Activated CD8-positive, alpha-beta memory T cell treated with anti-CD3 and anti-CD28 coated beads for 24 hours (primary cell): ENCODE measurements at regions not wholly inside any gene's neighbourhood (a gene's known extent, or its start where the extent isn't known, plus 50 kb on each side); places are given as distances from the start of the nearest gene placed in this dataset.
"Not testable (repeated sequence)": the region's sequence is repeated elsewhere in the genome, so short reads cannot be mapped to it uniquely, and the experiment has no call there.

ENCODE experiments used
- DNase-seq: peaks from one replicate; pipeline ENCODE4 v3.0.0-alpha.2; 2020

DNA sequence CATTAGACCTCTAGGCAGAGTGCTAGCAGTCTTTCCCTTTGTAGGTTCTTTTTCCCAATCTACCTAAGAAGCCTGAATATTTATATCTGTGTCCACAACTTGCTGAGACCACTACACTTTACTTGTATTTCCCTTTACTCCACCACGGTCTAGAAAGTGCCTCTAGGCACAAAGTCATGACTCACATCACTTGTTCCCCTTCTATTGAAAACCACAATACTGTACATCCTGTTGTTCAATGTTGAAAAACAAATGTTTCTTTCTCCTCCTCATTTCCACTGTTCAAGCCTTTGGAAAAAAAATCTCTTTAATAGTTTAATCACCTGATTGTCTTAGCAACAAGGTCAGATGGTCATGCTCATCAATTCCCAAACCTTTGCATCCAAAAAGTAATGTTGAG is 326.7 kb downstream of the GUCY2F start:
- no peak for DNase-seq

DNA sequence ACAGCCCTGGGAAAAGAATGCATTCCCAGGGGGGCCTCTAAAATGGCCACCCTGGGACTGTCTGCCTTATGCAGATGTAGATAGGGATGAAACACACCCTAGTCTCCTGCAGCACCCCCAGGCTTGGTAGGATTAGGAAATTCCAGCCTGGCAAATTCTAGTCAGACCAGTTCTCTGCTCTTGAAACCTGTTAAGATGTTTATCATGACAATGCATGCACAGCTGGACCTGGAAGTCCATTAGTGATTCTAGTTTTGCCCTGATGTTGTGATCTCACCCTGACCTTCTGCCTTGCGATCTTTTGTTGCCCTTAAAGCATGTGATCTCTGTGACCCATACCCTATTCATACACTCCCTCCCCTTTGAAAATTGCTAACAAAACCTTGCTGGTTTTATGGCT is 337.7 kb downstream of the GUCY2F start:
- not testable (repeated sequence) for DNase-seq

DNA sequence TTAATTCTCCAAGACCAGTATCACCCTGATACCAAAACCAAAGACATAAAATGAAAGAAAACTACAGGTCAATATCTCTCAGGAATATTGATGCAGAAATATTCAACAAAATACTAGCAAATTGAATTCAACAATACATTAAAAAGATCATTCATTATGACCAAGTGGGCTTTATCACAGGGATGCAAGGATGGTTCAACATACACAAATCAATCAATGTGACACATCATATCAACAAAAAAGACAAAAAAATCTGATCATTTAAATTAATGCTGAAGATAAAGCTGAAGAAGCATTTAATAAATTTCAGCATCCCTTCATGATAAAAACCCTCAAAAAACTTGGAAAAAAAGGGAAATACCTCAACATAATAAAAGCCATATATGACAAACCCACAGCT is 341.4 kb downstream of the GUCY2F start:
- no peak for DNase-seq

DNA sequence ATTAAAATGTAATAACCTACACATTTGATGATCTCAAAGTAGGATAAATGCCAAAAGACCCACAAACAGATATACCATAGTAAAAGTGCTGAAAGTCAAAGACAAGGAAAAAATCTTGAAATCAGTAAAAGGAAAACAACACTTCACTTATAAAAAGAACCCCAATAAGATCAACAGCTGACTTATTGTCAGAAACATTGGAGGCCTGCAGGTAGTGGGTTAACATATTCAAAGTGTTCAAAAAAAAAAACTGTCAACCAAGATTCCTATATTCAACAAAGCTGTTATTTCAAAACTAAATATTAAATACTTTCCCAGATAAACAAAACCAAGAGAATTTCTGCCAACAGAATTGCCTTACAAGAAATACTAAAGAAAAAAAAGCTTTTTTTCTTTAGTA is 347.1 kb downstream of the GUCY2F start:
- DNase-seq, result no peak

DNA sequence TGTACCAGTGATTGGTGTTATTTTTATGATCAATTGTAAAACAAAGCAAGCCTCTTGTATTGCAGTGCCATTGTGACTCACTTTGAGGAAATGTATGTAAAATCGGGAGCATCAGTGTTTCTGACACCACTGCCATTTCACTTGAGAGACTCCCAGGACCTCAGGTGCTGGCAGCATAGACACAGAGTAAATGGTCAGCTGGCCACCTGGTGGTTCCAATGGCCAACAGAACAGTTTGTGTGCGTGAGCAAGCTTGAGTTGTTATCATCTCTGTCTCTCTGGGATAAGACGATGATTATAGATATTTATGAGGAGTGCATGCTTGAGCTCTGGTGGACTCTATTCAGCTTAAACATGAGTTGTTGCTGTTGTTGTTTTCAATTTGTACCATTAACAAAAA is 356.6 kb downstream of the GUCY2F start:
- no peak for DNase-seq

DNA sequence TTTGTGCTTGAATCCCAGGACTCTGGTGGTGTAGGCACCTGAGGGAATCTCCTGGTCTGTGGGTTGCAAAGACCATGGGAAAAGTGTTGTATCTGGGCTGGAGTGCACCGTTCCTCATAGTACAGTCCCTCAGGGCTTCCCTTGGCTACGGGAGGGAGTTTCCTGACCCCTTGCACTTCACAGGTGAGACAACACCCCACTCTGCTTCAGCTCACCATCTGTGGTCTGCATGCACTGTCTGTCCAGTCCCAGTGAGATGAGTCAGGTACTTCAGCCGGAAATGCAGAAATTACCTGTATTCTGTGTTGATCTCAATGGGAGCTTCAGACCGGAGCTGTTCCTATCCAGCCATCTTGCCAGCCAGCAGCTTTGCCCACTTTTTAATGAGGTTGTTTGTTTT is 353.0 kb upstream of the IRS4 start:
- no peak for DNase-seq

DNA sequence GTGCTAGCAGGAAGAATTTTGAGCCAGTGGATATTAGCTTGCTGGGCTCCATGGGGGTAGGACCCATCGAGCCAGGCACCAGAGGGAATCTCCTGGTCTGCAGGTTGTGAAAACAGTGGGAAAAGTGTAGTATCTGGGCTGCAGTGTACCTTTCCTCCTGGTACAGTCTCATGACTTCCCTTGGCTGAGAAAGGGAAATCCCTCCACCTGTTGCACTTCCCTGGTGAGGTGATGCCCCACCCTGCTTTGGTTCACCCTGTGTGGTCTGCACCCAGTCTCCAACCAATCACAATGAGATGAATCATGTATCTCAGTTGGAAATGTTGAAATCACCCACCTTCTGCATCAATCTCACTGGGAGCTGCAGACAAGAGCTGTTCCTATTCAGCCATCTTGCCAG is 341.4 kb upstream of the IRS4 start:
- DNase-seq, result no peak

DNA sequence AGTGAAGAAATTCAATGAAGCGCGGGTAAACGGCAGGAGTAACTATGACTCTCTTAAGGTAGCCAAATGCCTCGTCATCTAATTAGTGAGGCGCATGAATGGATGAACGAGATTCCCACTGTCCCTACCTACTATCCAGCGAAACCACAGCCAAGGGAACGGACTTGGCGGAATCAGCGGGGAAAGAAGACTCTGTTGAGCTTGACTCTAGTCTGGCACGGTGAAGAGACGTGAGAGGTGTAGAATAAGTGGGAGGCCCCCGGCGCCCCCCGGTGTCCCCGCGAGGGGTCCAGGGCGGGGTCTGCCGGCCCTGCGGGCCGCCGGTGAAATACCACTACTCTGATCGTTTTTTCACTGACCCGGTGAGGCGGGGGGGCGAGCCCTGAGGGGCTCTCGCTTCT is 317.8 kb upstream of the IRS4 start:
- DNase-seq, result peak; percentile 58

DNA sequence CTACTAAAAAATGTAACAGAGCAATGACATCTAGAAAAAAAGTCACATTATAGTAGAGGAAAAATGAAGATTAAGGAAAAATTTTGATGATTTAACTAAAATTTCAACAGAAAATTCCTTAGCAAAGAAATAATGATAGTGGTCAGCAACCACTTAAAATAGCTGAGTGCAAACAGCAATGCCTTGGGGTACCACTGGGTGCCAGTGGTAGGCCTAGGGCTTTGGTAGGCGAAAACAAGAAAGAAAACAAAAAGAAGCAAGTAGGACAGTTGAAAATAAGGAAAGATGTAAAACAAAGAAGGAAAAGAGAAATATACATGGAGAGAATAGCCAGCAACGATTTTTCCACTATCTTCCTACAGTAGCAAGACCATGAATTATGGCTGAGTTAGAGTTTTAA is 313.5 kb upstream of the IRS4 start:
- DNase-seq, result no peak

DNA sequence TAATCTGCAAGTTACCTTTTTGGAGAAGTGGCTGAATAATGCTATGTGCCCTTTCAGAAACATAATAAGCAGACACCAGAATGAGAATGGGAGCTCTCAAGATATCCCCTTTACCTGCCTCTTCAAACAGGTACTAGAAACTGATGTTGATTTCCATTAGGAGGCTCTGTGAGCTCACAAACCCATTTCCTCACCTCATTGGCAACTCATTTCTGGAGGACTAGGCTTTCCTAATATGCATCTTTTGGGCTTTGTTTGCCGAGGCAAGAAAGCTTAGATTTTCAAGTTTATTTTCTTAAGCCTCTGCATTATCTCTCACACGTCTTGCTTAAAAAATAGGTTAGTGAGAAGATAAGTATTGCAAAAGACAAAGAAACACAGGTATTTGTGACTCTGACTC is 313.1 kb upstream of the IRS4 start:
- no peak for DNase-seq

DNA sequence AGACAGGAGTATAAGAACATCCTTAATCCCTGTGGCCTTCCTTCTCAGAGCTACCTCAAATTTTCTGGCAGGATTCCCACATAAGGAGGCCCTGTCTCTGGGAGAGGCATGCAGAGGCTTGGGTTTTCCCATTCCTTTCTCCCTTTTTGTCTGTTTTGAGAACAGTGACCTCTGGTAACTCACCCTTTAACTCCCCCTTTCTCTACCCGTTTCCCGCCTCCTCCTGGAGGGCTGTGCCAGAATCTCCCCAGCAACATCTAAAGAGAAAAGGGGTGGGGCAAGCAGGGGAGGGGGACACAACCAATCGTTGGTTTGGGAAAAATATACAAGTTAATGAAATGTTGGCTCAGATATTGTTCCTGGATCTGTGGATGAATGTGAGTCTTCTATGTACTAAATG is 303.7 kb upstream of the IRS4 start:
- DNase-seq, result no peak

DNA sequence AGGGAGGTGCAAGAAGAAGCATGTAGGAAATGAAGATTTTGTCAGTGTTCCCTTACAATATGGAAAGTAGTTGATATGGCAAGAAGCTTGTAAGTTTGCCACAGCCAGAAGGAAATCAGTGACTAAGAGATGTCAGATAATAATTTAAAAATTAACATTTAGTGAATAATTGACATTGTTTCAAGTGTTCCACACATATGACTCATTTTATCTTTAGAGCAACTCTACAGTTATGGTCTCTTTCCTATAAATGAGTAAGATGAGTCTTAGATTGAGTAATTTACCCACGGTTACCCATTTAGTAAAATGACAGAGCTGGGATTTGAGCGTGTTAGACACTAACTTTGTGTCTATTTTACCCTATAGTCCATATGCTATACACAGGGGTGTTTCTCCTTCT is 300.3 kb upstream of the IRS4 start:
- DNase-seq, result no peak

DNA sequence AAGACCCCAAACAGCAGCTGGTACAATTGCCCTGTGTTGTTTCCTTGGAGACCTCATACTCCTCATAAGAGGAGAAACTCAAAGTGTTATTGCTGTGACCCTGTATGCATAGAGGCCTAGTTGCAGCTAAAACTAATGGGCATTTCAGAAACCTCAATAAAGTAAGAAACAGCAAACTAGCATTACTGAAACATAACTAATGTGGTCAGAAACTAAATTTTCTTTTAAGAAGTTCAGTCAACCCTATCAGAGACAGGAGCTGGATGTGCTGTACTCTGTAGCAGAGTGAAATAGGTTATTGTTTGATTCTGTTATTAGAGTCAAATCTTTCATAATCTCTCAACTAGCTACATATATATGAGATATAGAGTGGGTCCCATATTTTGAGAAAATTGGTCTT is 257.5 kb upstream of the IRS4 start:
- DNase-seq, result no peak

DNA sequence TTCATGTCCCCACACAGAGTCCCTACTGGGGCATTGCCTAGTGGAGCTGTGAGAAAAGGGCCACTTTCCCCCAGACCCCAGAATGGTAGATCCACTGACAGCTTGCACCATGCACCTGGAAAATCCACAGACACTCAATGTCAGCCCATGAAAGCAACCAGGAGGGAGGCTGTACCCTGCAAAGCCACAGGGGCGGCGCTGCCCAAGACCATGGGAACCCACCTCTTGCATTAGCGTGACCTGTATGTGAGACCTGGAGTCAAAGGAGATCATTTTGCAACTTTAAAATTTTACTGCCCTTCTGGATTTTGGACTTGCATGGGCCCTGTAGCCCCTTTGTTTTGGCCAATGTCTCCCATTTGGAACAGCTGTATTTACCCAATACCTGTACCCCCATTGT is 236.5 kb upstream of the IRS4 start:
- DNase-seq, result not testable (repeated sequence)

DNA sequence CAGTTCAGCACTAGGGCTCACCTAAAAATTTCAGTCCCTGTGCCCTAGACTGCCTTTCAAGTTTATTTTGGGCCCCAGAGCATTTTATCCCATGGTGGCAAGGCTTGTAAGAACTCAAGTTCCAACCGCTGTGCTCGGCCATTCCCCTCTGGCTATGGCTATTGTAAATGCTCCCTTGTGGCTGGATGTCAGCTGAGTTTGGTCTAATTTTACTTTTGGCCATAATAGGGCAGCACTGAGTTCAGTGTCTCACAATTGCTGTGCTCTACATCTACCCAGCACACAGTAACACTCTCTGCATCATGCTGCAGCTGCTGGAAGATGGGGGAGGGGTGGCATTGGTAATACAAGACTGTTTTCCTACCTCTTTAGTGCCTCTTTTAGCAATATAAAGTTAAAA is 210.8 kb upstream of the IRS4 start:
- DNase-seq, result no peak

DNA sequence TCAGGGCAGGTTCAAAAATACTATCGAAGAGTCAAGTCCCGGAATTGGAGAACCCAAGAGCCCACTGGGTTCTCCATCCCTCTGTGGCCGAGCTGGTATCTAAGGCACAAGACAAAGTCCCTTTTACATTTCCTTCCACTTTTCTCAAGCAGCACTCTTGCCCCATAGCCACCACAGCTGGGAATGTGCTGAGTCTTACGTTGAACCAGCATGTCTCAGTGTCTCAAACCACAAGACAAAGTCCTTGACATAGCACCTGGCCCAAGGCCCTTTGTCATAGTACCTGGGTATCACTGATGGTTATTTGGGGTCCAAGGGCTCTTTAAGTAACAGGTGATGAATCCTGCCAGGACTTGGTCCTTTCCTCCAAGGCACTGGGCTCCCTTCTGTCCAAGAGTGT is 210.2 kb upstream of the IRS4 start:
- DNase-seq, result no peak

DNA sequence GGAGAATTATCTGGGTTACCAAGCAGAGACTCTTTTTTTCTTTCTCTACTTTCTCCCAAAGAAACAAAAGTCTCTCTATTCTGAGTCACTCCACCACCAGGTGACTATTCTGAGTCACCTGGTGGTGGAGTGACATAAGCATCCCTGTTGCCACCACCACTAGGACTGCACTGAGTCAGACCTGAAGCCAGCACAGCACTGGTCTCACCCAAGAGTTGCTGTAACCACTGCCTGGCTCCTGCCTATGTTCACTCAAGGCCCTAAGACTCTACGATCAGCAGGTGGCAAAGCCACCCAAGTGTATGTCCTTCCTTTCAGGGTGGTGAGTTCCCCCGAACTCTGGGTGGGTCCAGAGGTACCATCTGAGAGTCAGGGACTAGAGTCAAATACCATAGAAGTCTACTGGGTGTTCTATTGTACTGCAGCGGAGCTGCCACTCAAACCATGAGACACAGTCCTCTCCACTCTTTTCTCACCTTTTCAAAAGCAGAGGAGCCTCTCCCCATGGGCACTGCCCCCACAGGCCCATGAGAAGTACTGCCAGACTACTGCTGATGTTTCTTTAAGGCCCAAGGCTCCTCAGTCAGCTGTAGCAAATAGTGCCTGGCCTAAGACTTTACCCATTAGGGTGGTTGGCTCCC is 209.6 kb upstream of the IRS4 start:
- DNase-seq, result no peak

DNA sequence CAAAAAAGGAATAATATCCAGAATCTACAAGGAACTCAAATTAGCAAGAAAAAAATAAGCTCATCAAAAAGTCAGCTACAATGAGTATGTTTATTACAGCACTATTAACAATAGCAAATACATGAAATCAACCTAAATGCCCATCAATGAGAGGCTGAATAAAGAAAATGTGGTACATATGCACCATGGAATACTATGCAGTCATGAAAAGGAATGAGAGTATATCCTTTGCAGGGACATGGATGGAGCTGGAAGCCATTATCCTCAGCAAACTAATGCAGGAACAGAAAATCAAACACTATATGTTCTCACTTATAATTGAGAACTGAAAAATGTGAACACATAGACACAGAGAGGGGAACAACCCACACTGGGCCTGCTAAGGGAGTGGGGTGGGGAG is 178.4 kb upstream of the IRS4 start:
- DNase-seq, result no peak

DNA sequence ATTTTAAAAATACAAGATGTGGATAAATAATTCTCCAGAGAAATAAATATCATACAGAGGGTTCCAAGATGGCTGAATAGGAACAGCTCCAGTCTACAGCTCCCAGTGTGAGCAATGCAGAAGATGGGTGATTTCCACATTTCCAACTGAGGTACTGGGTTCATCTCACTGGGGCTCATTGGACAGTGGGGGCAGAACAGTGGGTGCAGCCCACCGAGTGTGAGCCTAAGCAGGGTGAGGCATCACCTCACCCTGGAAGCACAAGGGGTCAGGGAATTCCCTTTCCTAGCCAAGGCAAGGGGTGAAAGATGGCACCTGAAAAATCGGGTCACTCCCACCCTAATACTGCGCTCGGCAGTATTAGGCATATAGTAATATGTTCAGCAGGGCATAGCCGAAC is 167.5 kb upstream of the IRS4 start:
- not testable (repeated sequence) for DNase-seq

DNA sequence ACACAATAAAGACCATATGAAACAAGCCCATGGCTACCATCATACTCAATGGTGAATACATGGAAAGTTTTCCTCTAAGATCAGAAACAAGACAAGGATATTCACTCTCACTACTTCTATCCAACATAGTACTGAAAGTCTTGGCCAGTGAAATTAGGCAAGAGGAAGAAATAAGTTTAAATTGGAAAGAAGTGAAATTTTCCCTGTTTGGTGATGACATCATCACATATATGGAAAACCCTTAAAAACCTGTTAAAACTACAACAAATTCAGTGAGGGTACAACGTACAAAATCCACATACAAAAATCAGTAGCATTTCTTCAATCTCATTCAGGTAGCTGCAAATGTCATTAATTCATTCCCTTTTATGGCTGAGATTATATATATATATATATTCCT is 164.0 kb upstream of the IRS4 start:
- no peak for DNase-seq

DNA sequence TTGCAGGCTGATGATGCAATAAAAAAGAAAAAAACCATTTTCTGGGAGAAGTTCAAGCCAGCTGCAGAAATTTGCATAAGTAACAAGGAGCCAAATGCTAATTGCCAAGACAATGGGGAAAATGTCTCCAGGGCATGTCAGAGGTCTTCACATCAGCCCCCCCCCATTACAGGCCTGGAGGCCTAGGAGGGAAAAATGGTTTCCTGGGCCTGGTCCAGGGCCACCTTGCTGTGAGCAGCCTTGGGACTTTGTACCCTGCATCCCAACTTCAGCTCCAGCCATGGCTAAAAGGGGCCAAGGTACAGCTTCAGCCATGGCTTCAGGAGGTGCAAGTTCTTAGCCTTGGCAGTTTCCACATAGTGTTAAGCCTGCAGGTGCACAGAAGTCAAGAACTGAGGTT is 160.0 kb upstream of the IRS4 start:
- DNase-seq, result not testable (repeated sequence)

DNA sequence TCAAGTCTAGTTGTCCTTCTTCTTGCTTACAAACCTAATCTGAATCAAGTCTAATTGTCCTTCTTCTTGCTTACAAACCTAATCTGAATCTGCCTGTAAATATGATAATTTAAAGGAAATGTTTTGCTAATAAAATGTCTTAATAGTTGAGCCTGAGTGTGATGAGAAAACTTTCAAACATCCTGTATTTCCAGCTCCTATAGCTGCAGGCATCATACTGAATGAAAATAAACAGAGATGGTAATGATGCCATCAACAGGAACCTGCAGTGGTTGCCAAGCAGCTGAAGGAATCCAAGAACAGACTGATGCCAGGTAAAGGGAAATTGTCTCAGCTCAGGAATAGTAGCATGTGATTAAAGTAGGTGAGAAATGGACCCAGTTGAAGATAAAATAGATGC is 156.1 kb upstream of the IRS4 start:
- DNase-seq, result no peak

DNA sequence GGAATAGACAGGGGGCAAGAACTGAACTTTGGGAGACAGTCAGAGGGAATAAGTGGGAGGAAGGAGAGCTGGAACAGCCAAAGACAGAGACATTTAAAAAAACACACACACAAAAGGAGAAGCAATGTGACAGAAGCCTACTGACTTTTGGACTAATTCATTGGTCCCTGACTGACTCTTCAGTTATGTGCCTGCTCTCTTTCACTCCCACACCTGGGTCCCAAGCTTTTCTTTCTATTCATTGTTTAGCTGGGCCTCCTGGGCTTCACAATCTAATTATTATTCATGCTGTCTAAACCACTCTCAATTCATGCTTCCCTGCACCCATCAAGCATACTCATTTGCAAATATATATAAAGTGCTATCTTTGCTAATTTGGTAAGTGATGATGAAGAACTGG is 139.2 kb upstream of the IRS4 start:
- no peak for DNase-seq

DNA sequence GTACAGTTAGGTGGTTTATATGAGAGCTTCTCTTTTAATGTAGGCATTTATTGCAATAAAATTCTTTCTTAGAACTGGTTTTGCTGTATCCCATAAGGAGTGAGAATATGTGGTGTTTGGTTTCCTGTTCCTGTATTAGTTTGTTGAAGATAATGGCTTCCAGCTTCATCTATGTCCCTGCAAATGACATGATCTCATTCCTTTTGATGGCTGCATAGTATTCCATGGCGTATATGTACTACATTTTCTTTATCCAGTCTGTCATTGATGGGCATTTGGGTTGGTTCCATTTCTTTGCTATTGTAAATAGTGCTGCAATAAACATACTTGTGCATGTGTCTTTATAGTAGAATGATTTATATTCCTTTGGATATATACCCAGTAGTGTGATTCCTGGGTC is 106.7 kb upstream of the IRS4 start:
- DNase-seq, result not testable (repeated sequence)

DNA sequence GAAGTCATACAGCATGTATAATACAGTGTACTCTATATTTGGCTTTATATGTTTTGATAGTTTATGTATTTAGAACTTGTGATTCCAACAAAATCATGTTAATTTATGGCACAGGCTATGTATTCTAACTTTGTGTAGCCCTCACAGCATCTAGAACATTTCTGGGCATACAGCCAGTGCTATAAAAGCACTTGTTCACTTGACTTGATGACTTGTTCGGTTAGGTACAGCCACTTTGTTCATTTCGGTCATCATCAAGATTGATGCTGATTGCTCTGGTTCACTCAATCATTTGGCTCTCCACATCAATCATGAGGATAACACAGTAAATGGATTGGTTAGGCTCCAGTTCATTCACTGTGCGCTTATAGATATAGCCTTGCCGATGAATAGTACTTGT is 97.6 kb upstream of the IRS4 start:
- no peak for DNase-seq

DNA sequence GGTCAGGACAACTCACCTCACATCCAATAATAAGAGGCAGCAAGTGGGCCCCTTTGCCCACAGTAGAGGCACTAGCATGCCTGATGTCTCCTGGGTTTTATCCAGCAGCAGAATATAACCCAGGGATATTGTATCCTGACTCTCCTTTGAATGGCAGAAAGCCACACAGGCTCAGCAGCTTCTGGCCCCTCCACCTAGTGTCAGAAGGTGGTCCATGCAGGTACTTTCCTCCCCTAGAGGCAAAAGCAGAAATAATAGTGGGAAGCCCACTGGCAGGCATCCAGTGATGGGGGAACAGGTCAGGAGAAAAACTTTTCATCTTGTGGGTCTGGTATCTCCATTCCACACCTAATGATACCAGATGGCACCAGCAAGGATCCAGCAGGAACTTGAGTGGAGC is 75.5 kb upstream of the IRS4 start:
- no peak for DNase-seq
